Psoas muscle (tissue), 7 donors: ENCODE measurements at regions not wholly inside any gene's neighbourhood (a gene's known extent, or its start where the extent isn't known, plus 50 kb on each side); places are given as distances from the start of the nearest gene placed in this dataset.

Experiments used
- ATAC-seq, 4 donors: fragments of 200-7000 bp; cut with Tn5 transposase; one replicate each; pipeline ENCODE4 v1.9.1; 2020; ENCODE audit warnings: moderate library complexity in 3 of 4, mild to moderate bottlenecking in 2 of 4
- DNase-seq, 2 donors: peaks; one replicate each; pipeline ENCODE4 v3.0.0-alpha.2; 2020
- H3K27ac ChIP-seq: fragments of 200-600 bp; one replicate; pipeline ENCODE4 v1.8.0; 2022
- H3K27me3 ChIP-seq, 3 donors: fragments of 200-600 bp in 1 of 3; one replicate each; pipeline versions ENCODE4 v1.6.1 to v1.8.0; 2013 to 2022; ENCODE audit warnings: low read length in 2 of 3, mild to moderate bottlenecking in 2 of 3, moderate library complexity in 1 of 3; ENCODE audit not compliant: insufficient read depth in 3 of 3
- H3K36me3 ChIP-seq, 2 donors: fragments of 200-600 bp in 1 of 2; one replicate each; pipeline versions ENCODE4 v1.6.1 to v1.8.0; 2013 to 2022; ENCODE audit warnings: low read depth in 1 of 2, mild to moderate bottlenecking in 1 of 2, moderate library complexity in 1 of 2; ENCODE audit not compliant: insufficient read depth in 1 of 2
- H3K4me1 ChIP-seq: fragments of 200-600 bp; one replicate; pipeline ENCODE4 v1.8.0; 2022
- H3K4me3 ChIP-seq: fragments of 200-600 bp; one replicate; pipeline ENCODE4 v1.8.0; 2022; ENCODE audit warnings: mild to moderate bottlenecking
- H3K9me3 ChIP-seq: fragments of 200-600 bp; one replicate; pipeline ENCODE4 v1.8.0; 2022
- CTCF ChIP-seq: fragments of 200-600 bp; IDR thresholded peaks from one replicate; pipeline ENCODE4 v1.8.0; 2022; ENCODE audit warnings: antibody characterized with exemption
- WGBS, 3 donors: extraction: QIAGEN DNeasy Blood & Tissue Kit; methylation state at CpG; one replicate each; pipeline versions ENCODE4 v1.1.6 to v1.1.7; 2013; 5-methylcytosine and 5-hydroxymethylcytosine counted together
- intact Hi-C, 2 donors: fragments of 100-400 bp; cut with DNase I; formaldehyde crosslinking; loops; one replicate each; pipeline versions ENCODE4 v1.11.0 to v1.14.2; 2022
- donor health status: healthy with polysubstance abuse.
- donor health status: DM: no; HTN: no; CAD: no; lungs with moderate emphysema.
- donor health status: Bipolar disorder and iron deficiency.
- donor health status: healthy.
- donor health status: DM: yes; HTN: yes; CAD: no.
- donor health status: DM: no; HTN: no; CAD: no.
- donor health status: DM: yes; HTN: yes; CAD: no.

- H3K27ac ChIP-seq = no peak overlapping the region
- no peaks in the 10 kb centered on the region for H3K27me3 ChIP-seq
- no peak overlapping the region for H3K4me3 ChIP-seq
- 65 to 79% (median 71%) methylated on average over 2 of the region's 2 CpGs for WGBS, 3 donors
- no peaks in the 10 kb centered on the region for H3K9me3 ChIP-seq
- DNase-seq = no peak
- TF ChIP-seq CTCF = no peak
- ATAC-seq = no peak
- H3K4me1 ChIP-seq = no peaks in the 10 kb centered on the region
- intact Hi-C loops = no loop called here
- H3K36me3 ChIP-seq = no peaks in the 10 kb centered on the region
Measured at GRCh38 chr2:234240917-234241316, 190.4 kb downstream of the SPP2 start.

GRCh38 chr2:234235191-234235590 lies 184.7 kb downstream of the SPP2 start:
- Histone ChIP-seq H3K27me3 (peaks cover 0 to 2% (median 0%) of the 10 kb centered on the region in 3 donors), H3K4me1 (no peaks in the 10 kb centered on the region), H3K36me3 (no peaks in the 10 kb centered on the region), H3K9me3 (no peaks in the 10 kb centered on the region), H3K27ac (no peak overlapping the region), H3K4me3 (no peak overlapping the region)
- TF ChIP-seq CTCF = no peak
- intact Hi-C loops = no loop called here
- DNase-seq = no peak
- no peak for ATAC-seq

- Histone ChIP-seq H3K4me3 (no peak overlapping the region), H3K27me3 (peaks cover 0 to 2% (median 0%) of the 10 kb centered on the region in 3 donors), H3K36me3 (no peaks in the 10 kb centered on the region), H3K9me3 (no peaks in the 10 kb centered on the region), H3K27ac (no peak overlapping the region), H3K4me1 (no peaks in the 10 kb centered on the region)
- intact Hi-C loops = no loop called here
- ATAC-seq = no peak
- no peak for DNase-seq
- 63 to 78% (median 75%) methylated on average over 1 of the region's 1 CpG for WGBS, 3 donors
- TF ChIP-seq CTCF = no peak
Measured at GRCh38 chr2:234231460-234231859, 181.0 kb downstream of the SPP2 start.

- 86 to 93% (median 89%) methylated on average over 4 of the region's 4 CpGs for WGBS, 3 donors
- Histone ChIP-seq H3K4me1 (no peaks in the 10 kb centered on the region), H3K9me3 (no peaks in the 10 kb centered on the region), H3K4me3 (no peak overlapping the region), H3K27me3 (no peaks in the 10 kb centered on the region), H3K27ac (no peak overlapping the region), H3K36me3 (no peaks in the 10 kb centered on the region)
- intact Hi-C loops = no loop called here
- no peak for TF ChIP-seq CTCF
- no peak for ATAC-seq
- DNase-seq = no peak
Measured at GRCh38 chr2:234219046-234219310, 168.5 kb downstream of the SPP2 start.

GRCh38 chr2:234218266-234219045 lies 168.0 kb downstream of the SPP2 start:
- no peak for TF ChIP-seq CTCF
- intact Hi-C loops = no loop called here
- no peak overlapping the region for H3K27ac ChIP-seq
- H3K36me3 ChIP-seq = no peaks in the 10 kb centered on the region
- no peaks in the 10 kb centered on the region for H3K9me3 ChIP-seq
- no peak for ATAC-seq
- 31 to 40% (median 34%) methylated on average over 11 of the region's 11 CpGs for WGBS, 3 donors
- H3K4me3 ChIP-seq = no peak overlapping the region
- no peaks in the 10 kb centered on the region for H3K4me1 ChIP-seq
- H3K27me3 ChIP-seq = no peaks in the 10 kb centered on the region
- no peak for DNase-seq
